GM23248 (cell line): ENCODE measurements at regions not wholly inside any gene's neighbourhood (a gene's known extent, or its start where the extent isn't known, plus 50 kb on each side); places are given as distances from the start of the nearest gene placed in this dataset.

ENCODE experiments used
- DNase-seq: peaks from one replicate; pipeline ENCODE4 v3.0.0-alpha.2; 2015
- H2AFZ ChIP-seq: fragments of 200-600 bp; sonication (generic); 2 replicates; pipeline ENCODE4 v1.6.1; 2016; ENCODE audit warnings: antibody characterized with exemption
- H3F3A ChIP-seq: fragments of 200-600 bp; sonication (generic); 2 replicates; pipeline ENCODE4 v1.6.1; 2016; ENCODE audit warnings: mild to moderate bottlenecking, antibody characterized with exemption, mixed run types; ENCODE audit not compliant: insufficient read depth
- H3K27ac ChIP-seq: fragments of 200-600 bp; sonication (generic); 2 replicates; pipeline ENCODE4 v1.5.1; 2016; ENCODE audit warnings: mild to moderate bottlenecking
- H3K27me3 ChIP-seq: fragments of 200-600 bp; sonication (generic); replicated peaks from 2 replicates; pipeline ENCODE4 v1.6.1; 2016; ENCODE audit warnings: mild to moderate bottlenecking; ENCODE audit not compliant: insufficient read depth
- H3K36me3 ChIP-seq: fragments of 200-600 bp; sonication (generic); 2 replicates; pipeline ENCODE4 v1.6.1; 2016; ENCODE audit warnings: low read depth, mild to moderate bottlenecking
- H3K4me1 ChIP-seq: fragments of 200-600 bp; sonication (generic); 2 replicates; pipeline ENCODE4 v1.6.1; 2016; ENCODE audit warnings: mild to moderate bottlenecking; ENCODE audit not compliant: insufficient read depth
- H3K4me2 ChIP-seq: fragments of 200-600 bp; sonication (generic); one replicate; pipeline ENCODE4 v1.6.1; 2016; ENCODE audit warnings: mild to moderate bottlenecking; ENCODE audit not compliant: unreplicated experiment
- H3K4me3 ChIP-seq: fragments of 200-600 bp; sonication (generic); 2 replicates; pipeline ENCODE4 v1.5.1; 2016; ENCODE audit warnings: mild to moderate bottlenecking
- H3K79me2 ChIP-seq: fragments of 200-600 bp; sonication (generic); 2 replicates; pipeline ENCODE4 v1.6.1; 2016; ENCODE audit warnings: mild to moderate bottlenecking; ENCODE audit not compliant: insufficient read depth
- H3K9ac ChIP-seq: fragments of 200-600 bp; sonication (generic); 2 replicates; pipeline ENCODE4 v1.6.1; 2016; ENCODE audit warnings: mild to moderate bottlenecking
- H3K9me2 ChIP-seq: fragments of 200-600 bp; sonication (generic); 2 replicates; pipeline ENCODE4 v1.6.1; 2016; ENCODE audit warnings: mixed run types, mild to moderate bottlenecking, moderate library complexity; ENCODE audit not compliant: insufficient read depth
- H3K9me3 ChIP-seq: fragments of 200-600 bp; sonication (generic); one replicate; pipeline ENCODE4 v1.6.1; 2017; ENCODE audit warnings: low read depth
- H4K20me1 ChIP-seq: fragments of 200-600 bp; sonication (generic); 2 replicates; pipeline ENCODE4 v1.6.0; 2016; ENCODE audit not compliant: insufficient read depth
- EZH2 ChIP-seq: fragments of 200-600 bp; sonication (generic); IDR thresholded peaks from 2 replicates; pipeline ENCODE4 v1.6.1; 2018; ENCODE audit warnings: antibody characterized with exemption, mild to moderate bottlenecking; ENCODE audit not compliant: insufficient read depth, poor library complexity, severe bottlenecking
- EZH2phosphoT487 ChIP-seq: fragments of 200-600 bp; sonication (generic); IDR thresholded peaks from 2 replicates; pipeline ENCODE4 v1.6.1; 2018; ENCODE audit warnings: antibody characterized with exemption, moderate library complexity, mild to moderate bottlenecking, low read depth; ENCODE audit not compliant: insufficient read depth
- WGBS, 2 experiments: methylation state at CpG; one replicate each; pipeline ENCODE4 v1.1.6; 2015 to 2017; ENCODE audit warnings: low lambda C conversion rate in 2 of 2, low coverage in 1 of 2; ENCODE audit errors: missing lambda C conversion rate in 2 of 2; 5-methylcytosine and 5-hydroxymethylcytosine counted together
- in situ Hi-C: fragments of 300-500 bp; cut with MboI; formaldehyde crosslinking; loops from 2 replicates; pipeline ENCODE4 v1.15.0; 2020

DNA sequence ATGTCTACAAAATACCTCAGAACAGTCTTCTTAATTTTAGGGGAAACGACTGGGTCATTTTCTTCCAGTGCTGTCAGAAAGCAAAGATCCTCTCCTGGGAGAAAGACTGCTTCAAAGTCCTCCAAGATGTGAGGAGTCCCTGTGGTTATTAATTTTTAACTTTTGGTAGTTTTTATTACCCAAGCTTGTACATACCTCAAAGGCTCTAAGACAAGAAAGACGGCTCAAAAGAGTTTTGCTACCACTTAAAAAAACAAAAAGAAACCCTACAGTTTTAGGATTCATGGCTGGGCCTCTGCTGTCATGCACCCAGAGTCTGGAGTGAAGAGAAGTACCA lies 56.1 kb upstream of the APCDD1L start:
- H2AFZ ChIP-seq: no peak overlapping the region
- H3K9me2 ChIP-seq: no peaks in the 10 kb centered on the region
- no peaks in the 10 kb centered on the region for H3K27me3 ChIP-seq
- H3K4me1 ChIP-seq: no peaks in the 10 kb centered on the region
- no peaks in the 10 kb centered on the region for H3F3A ChIP-seq
- no peaks in the 10 kb centered on the region for H3K9me3 ChIP-seq
- 40 to 51% methylated on average over 2 of the region's 2 CpGs for WGBS, 2 experiments
- H3K27ac ChIP-seq: no peak overlapping the region
- no peaks in the 10 kb centered on the region for H3K79me2 ChIP-seq
- no peaks in the 10 kb centered on the region for H4K20me1 ChIP-seq
- no peak overlapping the region for H3K4me2 ChIP-seq
- no peaks in the 10 kb centered on the region for H3K36me3 ChIP-seq
- in situ Hi-C loops: no loop called here
- no peak overlapping the region for H3K9ac ChIP-seq
- no peak for DNase-seq
- TF ChIP-seq EZH2phosphoT487 (no peak), EZH2 (no peak)
- H3K4me3 ChIP-seq: no peak overlapping the region

GRCh38 chr20:58570204-58570859 lies 55.1 kb upstream of the APCDD1L start:
- Histone ChIP-seq H3K4me3 (no peak overlapping the region), H3F3A (no peaks in the 10 kb centered on the region), H3K4me2 (no peak overlapping the region), H3K79me2 (no peaks in the 10 kb centered on the region), H3K27me3 (no peaks in the 10 kb centered on the region), H3K9me3 (no peaks in the 10 kb centered on the region), H3K27ac (no peak overlapping the region), H3K36me3 (no peaks in the 10 kb centered on the region), H2AFZ (no peak overlapping the region), H3K9ac (no peak overlapping the region), H3K4me1 (no peaks in the 10 kb centered on the region), H4K20me1 (no peaks in the 10 kb centered on the region), H3K9me2 (no peaks in the 10 kb centered on the region)
- 28 to 29% methylated on average over 15 of the region's 15 CpGs for whole genome bisulfite sequencing, 2 experiments
- DNase-seq: no peak
- in situ Hi-C loops: no loop called here
- no peak for TF ChIP-seq EZH2phosphoT487

- no peaks in the 10 kb centered on the region for H3F3A ChIP-seq
- in situ Hi-C loops: no loop called here
- H3K4me2 ChIP-seq: no peak overlapping the region
- 79 to 83% methylated on average over 28 of the region's 28 CpGs for WGBS, 2 experiments
- H3K27ac ChIP-seq: no peak overlapping the region
- H3K9me2 ChIP-seq: no peaks in the 10 kb centered on the region
- no peaks in the 10 kb centered on the region for H3K36me3 ChIP-seq
- H2AFZ ChIP-seq: no peak overlapping the region
- no peaks in the 10 kb centered on the region for H3K9me3 ChIP-seq
- no peaks in the 10 kb centered on the region for H3K27me3 ChIP-seq
- no peak overlapping the region for H3K4me3 ChIP-seq
- no peak for DNase-seq
- H3K9ac ChIP-seq: no peak overlapping the region
- TF ChIP-seq EZH2phosphoT487: no peak
- TF ChIP-seq EZH2: no peak
- no peaks in the 10 kb centered on the region for H3K4me1 ChIP-seq
- H4K20me1 ChIP-seq: no peaks in the 10 kb centered on the region
- no peaks in the 10 kb centered on the region for H3K79me2 ChIP-seq
Observed at GRCh38 chr20:58569241-58570125, 54.3 kb upstream of the APCDD1L start.

- H2AFZ ChIP-seq: no peak overlapping the region
- no peaks in the 10 kb centered on the region for H3K9me3 ChIP-seq
- no peak overlapping the region for H3K4me3 ChIP-seq
- H4K20me1 ChIP-seq: no peaks in the 10 kb centered on the region
- H3K4me2 ChIP-seq: no peak overlapping the region
- no peaks in the 10 kb centered on the region for H3K4me1 ChIP-seq
- DNase-seq: no peak
- no peaks in the 10 kb centered on the region for H3K27me3 ChIP-seq
- H3K9me2 ChIP-seq: no peaks in the 10 kb centered on the region
- 73 to 78% methylated on average over 19 to 20 of the region's 20 CpGs for WGBS, 2 experiments
- H3K36me3 ChIP-seq: no peaks in the 10 kb centered on the region
- no peaks in the 10 kb centered on the region for H3F3A ChIP-seq
- H3K9ac ChIP-seq: no peak overlapping the region
- no peak overlapping the region for H3K27ac ChIP-seq
- TF ChIP-seq EZH2phosphoT487 (no peak), EZH2 (no peak)
- H3K79me2 ChIP-seq: no peaks in the 10 kb centered on the region
- in situ Hi-C loops: no loop called here
Observed at GRCh38 chr20:58568483-58569240, 53.5 kb upstream of the APCDD1L start.
